COLO829 (cell line): ENCODE measurements at regions not wholly inside any gene's neighbourhood (a gene's known extent, or its start where the extent isn't known, plus 50 kb on each side); places are given as distances from the start of the nearest gene placed in this dataset.
A peak's percentile ranks its signal among the peaks of the same experiment; 100 is the strongest.
"Not testable (repeated sequence)": the region's sequence is repeated elsewhere in the genome, so short reads cannot be mapped to it uniquely, and the experiment has no call there.

Experiments used
- DNase-seq: peaks from one replicate; pipeline ENCODE4 v3.0.0; 2012; ENCODE audit warnings: low spot score

DNA sequence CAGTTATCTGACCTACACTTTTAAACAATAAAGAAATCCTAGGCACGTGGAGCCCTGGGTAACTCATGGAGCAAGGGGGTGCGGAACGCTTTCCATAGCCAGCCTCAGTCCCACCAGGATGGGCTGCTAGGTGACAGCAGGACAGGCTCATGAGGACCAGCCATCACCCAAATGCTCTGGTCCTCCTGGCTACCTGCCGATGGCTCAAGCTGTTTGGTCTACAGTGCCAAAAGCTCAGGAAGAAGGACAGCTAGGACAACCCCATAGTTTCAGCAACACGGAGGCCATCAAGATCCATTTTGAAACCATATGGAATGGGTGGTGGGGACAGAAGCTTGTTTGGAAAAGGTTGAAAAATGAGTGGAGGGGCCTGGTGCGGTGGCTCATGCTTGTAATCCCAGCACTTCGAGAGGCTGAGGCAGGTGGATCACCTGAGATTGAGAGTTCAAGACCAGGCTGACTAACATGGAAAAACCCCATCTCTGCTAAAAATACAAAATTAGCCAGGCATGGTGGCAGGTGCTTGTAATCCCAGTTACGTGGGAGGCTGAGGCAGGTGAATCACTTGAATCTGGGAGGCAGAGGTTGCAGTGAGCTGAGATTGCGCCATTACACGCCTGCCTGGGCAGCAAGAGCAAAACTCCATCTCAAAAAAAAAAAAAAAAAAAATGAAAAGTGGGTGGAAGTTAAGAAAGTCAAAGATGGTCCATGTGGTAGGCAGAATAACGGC is 93.7 kb upstream of the ALDH3B2 start:
- not testable (repeated sequence) for DNase-seq

DNA sequence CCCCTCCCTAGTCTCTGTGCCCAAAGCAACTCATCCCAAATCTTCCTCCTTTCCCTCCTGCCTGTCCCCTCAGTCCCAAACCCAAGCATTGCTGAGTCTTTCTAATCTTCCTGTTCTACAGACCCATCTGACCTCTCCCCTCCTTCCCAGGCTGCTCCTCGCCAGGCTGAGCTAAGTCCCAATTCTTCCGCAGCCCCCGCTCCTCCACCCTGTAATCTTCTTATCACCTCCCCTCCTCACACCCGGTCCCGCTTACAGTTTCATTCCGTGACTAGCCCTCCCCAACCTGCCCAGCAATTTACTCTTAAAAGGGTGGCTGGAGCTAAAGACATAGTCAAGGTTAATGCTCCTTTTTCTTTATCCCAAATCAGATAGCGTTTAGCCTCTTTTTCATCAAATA is 86.8 kb upstream of the ALDH3B2 start:
- DNase-seq: not testable (repeated sequence)

DNA sequence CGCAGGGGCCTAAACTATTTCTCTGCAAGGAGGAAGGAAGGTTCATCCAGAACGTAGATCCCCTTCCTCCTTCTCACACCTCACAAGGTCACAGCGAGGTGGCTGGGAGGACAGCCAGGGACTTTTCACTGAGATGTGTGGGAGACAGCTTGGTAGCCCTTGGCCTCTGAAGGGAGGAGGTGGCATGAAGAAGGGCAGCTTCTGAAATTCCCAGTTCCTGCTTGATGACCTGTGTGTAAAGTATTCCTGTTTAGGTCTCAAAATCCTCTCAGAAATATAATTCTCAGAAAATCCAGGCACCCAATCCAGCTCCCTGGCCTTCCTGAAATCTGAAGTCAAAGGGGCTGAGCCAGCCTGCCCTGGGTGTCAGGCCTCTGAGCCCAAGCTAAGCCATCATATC is 84.9 kb upstream of the ALDH3B2 start:
- DNase-seq: not testable (repeated sequence)

DNA sequence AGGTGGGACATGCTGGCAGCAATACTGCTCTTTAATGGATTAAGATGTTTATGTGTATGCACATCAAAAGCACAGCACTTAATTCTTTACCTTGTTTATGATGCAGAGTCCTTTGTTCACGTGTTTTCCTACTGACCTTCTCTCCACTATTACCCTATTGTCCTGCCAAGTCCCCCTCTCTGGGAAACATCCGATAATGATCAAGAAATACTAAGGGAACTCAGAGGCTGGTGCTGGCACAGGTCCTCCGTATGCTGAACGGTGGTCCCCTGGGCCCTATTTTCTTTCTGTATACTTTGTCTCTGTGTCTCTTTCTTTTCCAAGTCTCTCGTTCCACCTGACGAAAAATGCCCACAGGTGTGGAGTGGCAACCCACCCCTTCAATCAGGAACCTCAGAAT is 84.0 kb upstream of the ALDH3B2 start:
- not testable (repeated sequence) for DNase-seq

DNA sequence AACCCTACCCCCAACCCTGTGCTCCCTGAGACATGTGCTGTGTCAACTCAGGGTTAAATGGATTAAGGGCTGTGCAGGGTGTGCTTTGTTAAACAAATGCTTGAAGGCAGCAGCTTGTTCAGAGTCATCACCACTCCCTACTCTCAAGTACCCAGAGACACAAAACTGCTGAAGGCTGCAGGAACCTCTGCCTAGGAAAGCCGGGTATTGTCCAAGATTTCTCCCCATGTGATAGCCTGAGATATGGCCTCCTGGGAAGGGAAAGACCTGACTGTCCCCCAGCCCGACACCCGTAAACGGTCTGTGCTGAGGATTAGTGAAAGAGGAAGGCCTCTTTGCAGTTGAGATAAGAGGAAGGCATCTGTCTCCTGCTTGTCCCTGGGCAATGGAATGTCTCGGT is 83.6 kb upstream of the ALDH3B2 start:
- not testable (repeated sequence) for DNase-seq

DNA sequence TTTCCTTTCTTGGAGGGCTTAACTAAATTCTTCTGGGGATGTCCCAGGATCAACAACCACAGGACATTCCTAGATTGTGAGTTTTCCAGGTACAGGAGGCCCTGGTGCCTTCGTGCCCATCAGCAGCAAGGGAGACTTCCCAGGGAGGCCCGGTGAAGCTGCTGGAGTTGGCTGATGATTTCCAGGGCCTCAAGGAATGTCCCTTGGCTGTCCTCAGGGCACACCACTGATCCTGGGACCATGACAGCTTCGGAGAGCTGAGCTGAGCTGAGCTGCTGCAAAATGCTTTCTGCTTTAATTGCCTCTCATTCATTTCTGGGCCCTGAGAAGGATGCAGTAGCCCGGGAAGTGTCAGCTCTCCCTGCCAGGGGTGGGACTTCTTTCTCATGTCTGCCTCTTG is 79.4 kb upstream of the ALDH3B2 start:
- not testable (repeated sequence) for DNase-seq

DNA sequence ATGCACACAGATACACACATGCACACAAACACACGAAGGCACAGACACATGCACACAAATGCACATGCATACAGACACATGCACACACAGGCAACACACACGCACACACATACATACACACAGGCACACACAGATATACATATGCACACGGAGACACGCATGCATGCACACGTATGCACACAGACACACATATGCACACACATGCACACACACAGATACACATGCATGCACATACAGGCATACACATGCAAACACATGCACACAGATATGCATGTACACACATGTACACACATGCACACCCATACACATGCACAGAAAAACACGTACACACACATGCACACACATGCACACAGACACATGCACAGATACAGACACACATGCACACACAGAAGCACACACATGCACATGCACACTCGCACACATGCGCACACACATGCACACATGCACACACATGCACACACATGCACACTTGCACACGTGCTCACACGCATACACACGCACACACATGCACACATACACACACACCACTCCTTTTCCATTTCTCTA is 70.8 kb upstream of the ALDH3B2 start:
- no peak for DNase-seq

DNA sequence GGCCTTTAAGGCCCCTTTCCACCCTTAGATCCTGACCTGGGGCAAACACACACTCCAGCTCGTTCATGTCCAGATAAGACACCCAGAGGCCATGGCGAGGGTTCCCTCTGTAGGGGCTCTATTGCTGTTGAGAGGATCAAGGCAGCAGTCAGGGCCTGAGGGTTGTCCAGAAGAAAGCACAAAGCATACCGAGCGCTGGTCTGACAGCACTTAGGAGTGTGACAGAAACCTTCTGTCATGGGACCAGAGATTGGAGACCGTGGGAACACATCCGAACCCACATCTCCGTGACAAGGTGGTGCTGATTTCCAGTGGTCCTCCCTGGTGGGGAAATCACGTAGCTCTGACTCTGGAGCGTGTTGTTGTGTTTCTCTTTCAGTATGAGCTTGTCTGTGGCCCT is 69.8 kb upstream of the ALDH3B2 start:
- DNase-seq: not testable (repeated sequence)

DNA sequence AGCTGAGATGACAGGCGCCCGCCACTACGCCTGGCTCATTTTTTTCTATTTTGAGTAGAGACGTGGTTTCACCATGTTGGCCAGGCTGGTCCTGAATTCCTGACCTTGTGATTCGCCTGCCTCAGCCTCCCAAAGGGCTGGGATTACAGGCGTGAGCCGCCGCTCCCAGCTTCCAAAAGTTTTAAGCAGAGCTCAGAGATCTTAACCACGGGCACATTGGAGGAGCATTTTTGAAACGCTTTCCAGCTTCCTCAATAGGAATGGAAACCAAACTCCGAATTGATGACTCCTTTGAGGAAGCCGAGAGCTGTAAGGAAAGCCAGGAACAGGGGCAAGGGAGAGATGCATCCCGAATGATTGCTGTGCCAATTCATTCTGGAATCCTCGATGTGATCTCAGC is 63.8 kb upstream of the ALDH3B2 start:
- not testable (repeated sequence) for DNase-seq

DNA sequence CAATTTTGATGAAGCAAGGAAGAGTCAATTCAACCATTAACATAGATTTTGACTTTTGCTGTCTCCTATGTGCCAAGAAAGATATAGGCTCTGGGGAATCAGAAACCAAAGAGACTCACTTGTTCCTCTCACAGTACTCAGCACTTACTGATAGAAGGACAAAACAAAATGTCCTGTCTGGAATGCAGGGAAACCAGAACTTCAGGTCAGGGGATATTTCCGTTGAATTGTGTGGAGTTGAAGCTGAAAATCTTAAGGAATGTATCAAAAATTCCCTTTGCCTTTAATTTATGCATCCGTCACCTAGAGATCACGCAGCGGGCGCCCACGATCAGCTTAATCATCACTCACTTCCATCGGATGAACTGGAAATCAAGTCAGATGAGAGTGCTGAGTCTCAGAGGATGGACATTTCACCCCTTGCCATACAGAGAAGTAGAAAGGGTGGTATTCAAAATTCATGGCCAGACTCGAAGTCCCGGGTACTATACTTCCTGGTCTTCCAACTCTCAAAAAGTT is 63.2 kb upstream of the ALDH3B2 start:
- DNase-seq: not testable (repeated sequence)

DNA sequence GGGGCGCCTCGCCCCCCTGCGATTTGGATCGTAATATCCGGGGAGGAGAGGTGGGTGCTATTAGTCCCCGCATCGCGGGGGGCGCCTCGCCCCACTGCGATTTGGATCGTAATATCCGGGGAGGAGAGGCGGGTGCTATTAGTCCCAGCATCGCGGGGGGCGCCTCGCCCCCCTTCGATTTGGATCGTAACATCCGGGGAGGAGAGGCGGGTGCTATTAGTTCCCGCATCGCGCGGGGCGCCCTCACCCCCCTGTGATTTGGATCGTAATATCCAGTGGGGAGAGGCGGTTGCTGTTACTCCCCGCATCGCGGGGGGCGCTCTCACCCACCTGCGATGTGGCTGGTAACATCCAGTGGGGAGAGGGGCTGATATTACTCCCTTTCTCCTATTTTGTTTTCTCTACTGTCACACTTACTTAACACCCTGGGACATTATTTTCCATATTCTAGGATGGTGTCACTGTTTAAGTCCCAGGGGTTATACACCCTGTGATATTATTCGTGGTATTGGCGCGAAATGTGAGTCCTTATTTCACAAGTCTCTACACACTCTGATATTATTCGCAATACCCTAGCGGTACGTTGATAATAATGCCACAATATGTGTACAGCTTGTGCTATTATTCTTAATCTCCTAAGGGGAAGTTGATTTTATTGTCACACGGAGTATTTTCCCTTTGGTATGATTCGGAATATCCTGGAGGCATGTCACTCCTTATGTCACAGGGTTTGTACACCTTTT is 57.8 kb upstream of the ALDH3B2 start:
- DNase-seq: peak; percentile 12

DNA sequence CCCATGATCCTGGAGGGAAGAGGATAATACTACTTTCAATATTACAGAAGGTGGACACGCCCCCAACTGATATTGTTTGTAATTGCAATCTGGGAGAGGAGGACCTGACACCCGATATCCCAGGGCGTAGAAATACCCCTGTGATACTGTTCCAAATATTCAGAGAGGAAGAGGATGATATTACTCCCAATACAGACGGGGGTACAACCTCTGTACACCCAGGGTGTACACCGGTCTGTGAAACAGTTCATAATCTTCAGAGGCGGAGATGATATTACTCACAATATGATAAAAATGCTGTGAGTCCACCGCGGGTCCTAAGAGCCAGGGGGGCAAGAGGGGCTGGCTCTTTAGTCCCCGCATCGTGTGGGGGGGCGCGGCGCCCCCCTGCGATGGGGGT is 57.2 kb upstream of the ALDH3B2 start:
- no peak for DNase-seq

DNA sequence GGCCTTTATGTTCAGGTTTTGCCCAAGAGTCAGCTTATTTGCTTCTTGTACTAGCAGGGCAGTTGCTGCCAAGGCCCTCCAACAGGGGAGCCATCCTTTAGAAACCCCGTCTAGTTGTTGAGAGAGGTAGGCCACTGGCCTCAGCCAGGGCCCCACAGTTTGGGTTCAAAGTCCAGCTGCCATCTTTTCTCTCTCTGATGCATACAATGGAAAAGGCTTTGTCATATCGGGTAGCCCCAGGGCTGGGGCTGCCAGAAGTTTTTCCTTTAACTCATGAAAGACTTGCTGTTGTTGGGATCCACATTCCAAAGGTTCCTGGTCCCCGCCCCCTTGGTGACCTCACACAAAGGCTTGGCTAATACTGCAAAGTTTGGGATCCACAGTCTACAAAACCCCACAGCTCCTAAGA is 53.7 kb upstream of the ALDH3B2 start:
- DNase-seq: not testable (repeated sequence)

DNA sequence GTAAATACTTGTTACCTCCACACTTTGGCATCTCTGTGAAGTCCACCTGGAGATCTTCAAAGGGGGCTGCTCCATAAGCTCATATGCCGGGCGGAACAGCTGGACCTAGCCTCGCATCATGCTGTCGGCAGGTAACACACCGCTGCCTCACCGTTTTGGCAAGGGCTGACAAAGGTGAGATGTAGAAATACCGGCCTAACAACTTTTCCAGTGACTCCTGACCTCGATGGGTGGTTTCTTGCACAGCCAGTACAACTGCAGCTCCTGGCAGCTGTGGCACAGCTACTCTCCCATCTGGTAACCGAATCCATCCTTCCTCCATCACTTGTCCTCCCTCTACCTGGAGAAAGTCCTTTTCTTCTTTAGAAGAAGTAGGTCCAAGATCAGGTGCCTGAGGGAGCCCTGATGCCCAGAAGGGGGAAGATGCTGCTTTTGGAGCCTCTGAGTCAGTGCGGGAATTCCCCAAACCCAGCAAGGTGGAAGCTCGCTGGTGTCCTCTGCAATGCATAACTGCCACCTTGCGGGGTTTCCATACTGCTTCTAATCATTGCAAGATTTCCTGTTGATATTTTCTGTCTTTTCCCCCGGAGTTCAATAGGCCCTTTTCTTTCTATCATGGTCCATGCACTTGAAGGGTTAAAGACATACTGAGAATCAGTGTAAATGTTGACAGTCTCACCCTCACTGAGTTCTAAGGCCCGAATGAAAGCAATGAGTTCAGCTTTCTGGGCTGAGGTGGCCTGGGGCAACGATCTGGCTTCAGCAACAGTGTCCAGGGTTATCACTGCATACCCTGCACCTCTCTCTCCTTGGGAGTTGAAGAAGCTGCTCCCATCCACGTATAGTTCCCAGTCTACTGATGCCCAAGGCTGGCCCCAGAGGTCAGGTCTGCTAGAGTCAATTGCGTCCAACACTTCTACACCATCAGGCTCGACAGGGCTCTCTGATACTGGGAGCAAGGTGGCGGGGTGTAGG is 52.9 kb upstream of the ALDH3B2 start:
- not testable (repeated sequence) for DNase-seq
